Sigmoid colon (tissue), 3 donors: ENCODE measurements at regions not wholly inside any gene's neighbourhood (a gene's known extent, or its start where the extent isn't known, plus 50 kb on each side); places are given as distances from the start of the nearest gene placed in this dataset.

ENCODE experiments used
- small RNA-seq, 3 donors: library from RNA; depleted of rRNA; stranded (forward); fragments of <200 nt; gene quantifications; one replicate each; pipeline ENCODE3, GENCODE V24; 2016

Small RNA genes in the stretch of these regions (small RNA-seq; reads per million reads assigned to genes)
- gene RF00019, result 0 reads per million in 3 donors
- gene RN7SKP282, result 0 reads per million in 3 donors
- 0 reads per million in 3 donors for gene RNU6-521P
